Nephron (organoid): ENCODE measurements at regions not wholly inside any gene's neighbourhood (a gene's known extent, or its start where the extent isn't known, plus 50 kb on each side); places are given as distances from the start of the nearest gene placed in this dataset.

Experiments
- H3K27ac Mint-ChIP-seq, 3 experiments: 2 replicates each; pipeline ENCODE4 v1.8.0; 2020; ENCODE audit warnings: mixed read lengths in 3 of 3, mild to moderate bottlenecking in 2 of 3, moderate library complexity in 1 of 3
- H3K27me3 Mint-ChIP-seq: 2 replicates; pipeline ENCODE4 v1.8.0; 2021; ENCODE audit warnings: low read depth, mild to moderate bottlenecking, moderate library complexity, mixed read lengths
- H3K36me3 Mint-ChIP-seq: 2 replicates; pipeline ENCODE4 v1.8.0; 2020; ENCODE audit warnings: low read depth, mixed read lengths
- H3K4me1 Mint-ChIP-seq: 2 replicates; pipeline ENCODE4 v1.8.0; 2020; ENCODE audit warnings: mixed read lengths
- H3K4me3 Mint-ChIP-seq, 3 experiments: 2 replicates each; pipeline ENCODE4 v1.8.0; 2020; ENCODE audit warnings: mild to moderate bottlenecking in 3 of 3, mixed read lengths in 3 of 3, moderate library complexity in 2 of 3
- H3K9me3 Mint-ChIP-seq: 2 replicates; pipeline ENCODE4 v1.8.0; 2020; ENCODE audit warnings: mixed read lengths
- CTCF ChIP-seq, 3 experiments: fragments of 200-600 bp; sonication (generic); IDR thresholded peaks; one replicate each; pipeline ENCODE4 v1.5.0; 2021; ENCODE audit warnings: antibody characterized with exemption in 3 of 3; ENCODE audit not compliant: unreplicated experiment in 3 of 3

GRCh38 chr2:217647226-217647625, 355.6 kb downstream of the TNS1 start:
- no peaks in the 10 kb centered on the region for H3K9me3 Mint-ChIP-seq
- H3K27me3 Mint-ChIP-seq: no peaks in the 10 kb centered on the region
- H3K36me3 Mint-ChIP-seq: no peaks in the 10 kb centered on the region
- TF ChIP-seq CTCF (IDR thresholded peaks at IDR 0.05; ENCODE audit: unreplicated experiment in 3 of 3): no peak
- peak overlapping the region in 1 of 3 experiments; percentile 38 for H3K27ac Mint-ChIP-seq
- peaks cover 44% of the 10 kb centered on the region for H3K4me1 Mint-ChIP-seq
- no peak overlapping the region for H3K4me3 Mint-ChIP-seq

GRCh38 chr2:217645896-217646295, 356.9 kb downstream of the TNS1 start:
- no peaks in the 10 kb centered on the region for H3K27me3 Mint-ChIP-seq
- TF ChIP-seq CTCF (IDR thresholded peaks at IDR 0.05; ENCODE audit: unreplicated experiment in 3 of 3): no peak
- no peaks in the 10 kb centered on the region for H3K9me3 Mint-ChIP-seq
- H3K4me1 Mint-ChIP-seq: peaks cover 37% of the 10 kb centered on the region
- H3K27ac Mint-ChIP-seq: peak overlapping the region; percentile 5 to 24 (median 24)
- no peaks in the 10 kb centered on the region for H3K36me3 Mint-ChIP-seq
- H3K4me3 Mint-ChIP-seq: no peak overlapping the region

GRCh38 chr2:217643789-217644301, 358.9 kb downstream of the TNS1 start:
- Mint-ChIP-seq H3K27ac (no peak overlapping the region), H3K4me1 (peaks cover 25% of the 10 kb centered on the region), H3K9me3 (no peaks in the 10 kb centered on the region), H3K4me3 (no peak overlapping the region), H3K27me3 (no peaks in the 10 kb centered on the region), H3K36me3 (no peaks in the 10 kb centered on the region)
- TF ChIP-seq CTCF (IDR thresholded peaks at IDR 0.05; ENCODE audit: unreplicated experiment in 3 of 3): no peak

- TF ChIP-seq CTCF (IDR thresholded peaks at IDR 0.05; ENCODE audit: unreplicated experiment in 3 of 3): no peak
- Mint-ChIP-seq H3K9me3 (no peaks in the 10 kb centered on the region), H3K4me1 (peaks cover 26% of the 10 kb centered on the region), H3K4me3 (no peak overlapping the region), H3K27ac (no peak overlapping the region), H3K27me3 (no peaks in the 10 kb centered on the region), H3K36me3 (no peaks in the 10 kb centered on the region)
These were observed 359.9 kb downstream of the TNS1 start for GRCh38 chr2:217642944-217643343.

GRCh38 chr2:217641960-217642359, 360.8 kb downstream of the TNS1 start:
- no peaks in the 10 kb centered on the region for H3K27me3 Mint-ChIP-seq
- no peak overlapping the region for H3K27ac Mint-ChIP-seq
- no peak overlapping the region for H3K4me3 Mint-ChIP-seq
- no peaks in the 10 kb centered on the region for H3K36me3 Mint-ChIP-seq
- no peak for TF ChIP-seq CTCF (IDR thresholded peaks at IDR 0.05; ENCODE audit: unreplicated experiment in 3 of 3)
- H3K9me3 Mint-ChIP-seq: no peaks in the 10 kb centered on the region
- H3K4me1 Mint-ChIP-seq: peaks cover 30% of the 10 kb centered on the region

- Mint-ChIP-seq H3K27ac (peak overlapping the region in 1 of 3 experiments; percentile 11), H3K4me1 (peaks cover 39% of the 10 kb centered on the region), H3K9me3 (no peaks in the 10 kb centered on the region), H3K36me3 (no peaks in the 10 kb centered on the region), H3K27me3 (no peaks in the 10 kb centered on the region), H3K4me3 (no peak overlapping the region)
- no peak for TF ChIP-seq CTCF (IDR thresholded peaks at IDR 0.05; ENCODE audit: unreplicated experiment in 3 of 3)
These were observed 363.3 kb downstream of the TNS1 start for GRCh38 chr2:217639481-217639880.
